ENCODE measurements at regions not wholly inside any gene's neighbourhood (a gene's known extent, or its start where the extent isn't known, plus 50 kb on each side); places are given as distances from the start of the nearest gene placed in this dataset.

DNA sequence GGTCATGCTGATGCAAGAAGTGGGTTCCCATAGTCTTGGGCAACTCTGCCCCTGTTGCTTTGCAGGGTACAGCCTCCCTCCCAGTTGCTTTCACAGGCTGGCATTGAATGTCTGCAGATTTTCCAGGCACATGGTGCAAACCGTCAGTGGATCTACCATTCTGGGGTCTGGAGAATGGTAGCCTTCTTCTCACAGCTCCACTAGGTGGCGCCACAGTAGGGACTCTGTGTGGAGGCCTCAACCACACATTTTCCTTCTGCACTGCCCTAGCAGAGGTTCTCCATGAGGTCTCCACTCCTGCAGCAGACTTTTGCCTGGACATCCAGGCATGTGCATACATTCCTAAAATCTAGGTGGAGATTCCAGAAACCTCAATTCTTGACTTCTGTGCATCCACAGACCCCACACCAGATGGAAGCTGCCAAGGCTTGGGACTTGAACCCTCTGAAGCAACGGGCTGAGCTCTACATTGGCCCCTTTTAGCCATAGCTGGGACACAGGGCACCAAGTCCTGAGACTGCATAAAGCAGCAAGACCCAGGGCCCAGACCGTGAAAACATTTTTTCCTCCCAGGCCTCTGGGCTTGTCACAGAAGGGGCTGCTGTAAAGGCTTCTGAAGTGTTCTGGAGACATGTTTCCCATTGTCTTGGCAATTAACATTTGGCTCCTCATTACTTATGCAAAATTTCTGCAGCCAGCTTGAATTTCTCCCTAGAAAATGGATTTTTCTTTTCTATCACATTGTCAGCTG is 466.2 kb upstream of the PBX1 start:
- TF ChIP-seq, protein P1, sequence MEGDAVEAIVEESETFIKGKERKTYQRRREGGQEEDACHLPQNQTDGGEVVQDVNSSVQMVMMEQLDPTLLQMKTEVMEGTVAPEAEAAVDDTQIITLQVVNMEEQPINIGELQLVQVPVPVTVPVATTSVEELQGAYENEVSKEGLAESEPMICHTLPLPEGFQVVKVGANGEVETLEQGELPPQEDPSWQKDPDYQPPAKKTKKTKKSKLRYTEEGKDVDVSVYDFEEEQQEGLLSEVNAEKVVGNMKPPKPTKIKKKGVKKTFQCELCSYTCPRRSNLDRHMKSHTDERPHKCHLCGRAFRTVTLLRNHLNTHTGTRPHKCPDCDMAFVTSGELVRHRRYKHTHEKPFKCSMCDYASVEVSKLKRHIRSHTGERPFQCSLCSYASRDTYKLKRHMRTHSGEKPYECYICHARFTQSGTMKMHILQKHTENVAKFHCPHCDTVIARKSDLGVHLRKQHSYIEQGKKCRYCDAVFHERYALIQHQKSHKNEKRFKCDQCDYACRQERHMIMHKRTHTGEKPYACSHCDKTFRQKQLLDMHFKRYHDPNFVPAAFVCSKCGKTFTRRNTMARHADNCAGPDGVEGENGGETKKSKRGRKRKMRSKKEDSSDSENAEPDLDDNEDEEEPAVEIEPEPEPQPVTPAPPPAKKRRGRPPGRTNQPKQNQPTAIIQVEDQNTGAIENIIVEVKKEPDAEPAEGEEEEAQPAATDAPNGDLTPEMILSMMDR (IDR thresholded peaks at IDR 0.05; ENCODE audit: low read depth, low read length), result peak; percentile 35
- no peak for TF ChIP-seq EZH2phosphoT487 (IDR thresholded peaks at IDR 0.05; ENCODE audit: low read depth)
